Prostate gland (tissue), 2 donors: ENCODE measurements at regions not wholly inside any gene's neighbourhood (a gene's known extent, or its start where the extent isn't known, plus 50 kb on each side); places are given as distances from the start of the nearest gene placed in this dataset.

Experiments used
- DNase-seq: peaks from one replicate; pipeline ENCODE4 v3.0.0-alpha.2; 2019; ENCODE audit warnings: low spot score
- H3K27ac ChIP-seq, 2 donors: fragments of 200-600 bp; sonication (generic); 2 replicates each; pipeline ENCODE4 v1.5.1; 2017 to 2019
- H3K27me3 ChIP-seq: fragments of 200-600 bp; sonication (generic); replicated peaks from 2 replicates; pipeline ENCODE4 v1.5.1; 2019; ENCODE audit not compliant: insufficient read depth
- H3K36me3 ChIP-seq, 2 donors: fragments of 200-600 bp; sonication (generic); 1 replicate in 1 of 2; 2 replicates in 1 of 2; pipeline versions ENCODE4 v1.5.1 to v1.8.1; 2017 to 2019
- H3K4me1 ChIP-seq: fragments of 200-600 bp; sonication (generic); replicated peaks from 2 replicates; pipeline ENCODE4 v1.5.1; 2019
- H3K4me3 ChIP-seq, 2 donors: fragments of 200-600 bp; sonication (generic); 2 replicates each; pipeline ENCODE4 v1.5.1; 2017 to 2019
- H3K9me3 ChIP-seq: fragments of 200-600 bp; sonication (generic); 2 replicates; pipeline ENCODE4 v1.5.1; 2017
- POLR2A ChIP-seq: fragments of 450-650 bp; IDR thresholded peaks from one replicate; pipeline ENCODE4 v1.6.1; 2016; ENCODE audit warnings: antibody characterized with exemption, mild to moderate bottlenecking
- POLR2AphosphoS5 ChIP-seq: sonication (generic); formaldehyde crosslinking; IDR thresholded peaks from one replicate; pipeline ENCODE4 v1.6.1; 2017; ENCODE audit warnings: antibody characterized with exemption
- WGBS: methylation state at CpG from one replicate; pipeline ENCODE4 v1.1.5; 2018; 5-methylcytosine and 5-hydroxymethylcytosine counted together
- intact Hi-C: fragments of 100-400 bp; cut with DNase I; formaldehyde crosslinking; loops from one replicate; pipeline ENCODE4 v1.14.2; 2022
- TF ChIP-seq, protein P1 (sequence below), 4 experiments: fragments of 200-600 bp in 2 of 4; fragments of 450-650 bp in 2 of 4; sonication (generic) in 2 of 4; IDR thresholded peaks; 1 replicate in 3 of 4; 2 replicates in 1 of 4; pipeline ENCODE4 v1.5.1; 2016 to 2019; ENCODE audit warnings: antibody characterized with exemption in 4 of 4, mild to moderate bottlenecking in 2 of 4, moderate library complexity in 2 of 4

DNA sequence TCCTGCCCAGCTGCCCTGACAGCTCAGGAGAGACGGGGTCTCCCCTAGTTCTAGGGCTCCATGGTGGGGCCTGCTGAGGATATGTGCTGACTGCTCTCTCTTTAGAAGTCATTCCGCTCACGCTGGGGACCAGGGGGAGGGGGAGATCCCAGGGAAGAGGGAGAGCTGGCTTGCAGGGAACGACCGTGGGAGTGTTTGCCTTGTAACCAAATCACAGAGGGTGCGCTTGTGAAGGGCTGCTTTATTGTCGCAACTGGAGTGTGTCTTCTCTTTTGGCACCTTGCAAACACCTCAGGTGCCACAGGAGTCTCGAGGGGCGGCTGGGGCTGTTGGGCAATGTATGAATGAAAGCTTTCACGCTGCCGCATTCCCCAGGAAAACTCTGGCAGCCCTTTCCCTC lies 531.3 kb upstream of the MKI67 start:
- no peak overlapping the region for H3K4me3 ChIP-seq
- H3K4me1 ChIP-seq = no peaks in the 10 kb centered on the region
- no peak overlapping the region for H3K27ac ChIP-seq
- TF ChIP-seq POLR2A (no peak), POLR2AphosphoS5 (no peak)
- TF ChIP-seq, protein P1, sequence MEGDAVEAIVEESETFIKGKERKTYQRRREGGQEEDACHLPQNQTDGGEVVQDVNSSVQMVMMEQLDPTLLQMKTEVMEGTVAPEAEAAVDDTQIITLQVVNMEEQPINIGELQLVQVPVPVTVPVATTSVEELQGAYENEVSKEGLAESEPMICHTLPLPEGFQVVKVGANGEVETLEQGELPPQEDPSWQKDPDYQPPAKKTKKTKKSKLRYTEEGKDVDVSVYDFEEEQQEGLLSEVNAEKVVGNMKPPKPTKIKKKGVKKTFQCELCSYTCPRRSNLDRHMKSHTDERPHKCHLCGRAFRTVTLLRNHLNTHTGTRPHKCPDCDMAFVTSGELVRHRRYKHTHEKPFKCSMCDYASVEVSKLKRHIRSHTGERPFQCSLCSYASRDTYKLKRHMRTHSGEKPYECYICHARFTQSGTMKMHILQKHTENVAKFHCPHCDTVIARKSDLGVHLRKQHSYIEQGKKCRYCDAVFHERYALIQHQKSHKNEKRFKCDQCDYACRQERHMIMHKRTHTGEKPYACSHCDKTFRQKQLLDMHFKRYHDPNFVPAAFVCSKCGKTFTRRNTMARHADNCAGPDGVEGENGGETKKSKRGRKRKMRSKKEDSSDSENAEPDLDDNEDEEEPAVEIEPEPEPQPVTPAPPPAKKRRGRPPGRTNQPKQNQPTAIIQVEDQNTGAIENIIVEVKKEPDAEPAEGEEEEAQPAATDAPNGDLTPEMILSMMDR (IDR thresholded peaks at IDR 0.05) = no peak
- H3K27me3 ChIP-seq = no peaks in the 10 kb centered on the region
- intact Hi-C loops = no loop called here
- WGBS = 26% methylated on average over 11 of the region's 11 CpGs
- H3K9me3 ChIP-seq = no peaks in the 10 kb centered on the region
- no peaks in the 10 kb centered on the region for H3K36me3 ChIP-seq
- no peak for DNase-seq

DNA sequence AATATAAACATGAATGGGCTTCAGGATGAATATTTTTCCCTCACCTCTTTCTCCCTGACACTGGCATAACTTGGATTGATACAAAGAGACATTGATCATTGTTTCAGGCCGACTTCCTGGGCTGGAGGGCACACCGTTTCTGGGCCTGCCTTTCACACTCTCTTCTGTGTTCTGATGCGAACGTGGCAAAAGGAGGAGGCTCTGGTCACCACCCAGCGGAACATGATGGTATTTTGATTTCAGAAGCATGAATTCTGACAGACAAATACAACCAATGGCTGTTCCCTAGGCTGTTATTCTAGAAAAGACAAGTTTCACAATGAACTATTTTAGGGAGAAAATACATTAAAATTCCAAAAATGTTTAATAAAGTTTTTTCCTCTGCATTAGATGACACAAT lies 534.5 kb upstream of the MKI67 start:
- DNase-seq = no peak
- intact Hi-C loops = no loop called here
- Histone ChIP-seq H3K9me3 (no peaks in the 10 kb centered on the region), H3K27ac (no peak overlapping the region), H3K36me3 (no peaks in the 10 kb centered on the region), H3K27me3 (no peaks in the 10 kb centered on the region), H3K4me1 (no peaks in the 10 kb centered on the region), H3K4me3 (no peak overlapping the region)
- TF ChIP-seq POLR2AphosphoS5 (no peak), POLR2A (no peak)
- TF ChIP-seq, protein P1 (IDR thresholded peaks at IDR 0.05) = no peak
- 51% methylated on average over 5 of the region's 5 CpGs for WGBS

DNA sequence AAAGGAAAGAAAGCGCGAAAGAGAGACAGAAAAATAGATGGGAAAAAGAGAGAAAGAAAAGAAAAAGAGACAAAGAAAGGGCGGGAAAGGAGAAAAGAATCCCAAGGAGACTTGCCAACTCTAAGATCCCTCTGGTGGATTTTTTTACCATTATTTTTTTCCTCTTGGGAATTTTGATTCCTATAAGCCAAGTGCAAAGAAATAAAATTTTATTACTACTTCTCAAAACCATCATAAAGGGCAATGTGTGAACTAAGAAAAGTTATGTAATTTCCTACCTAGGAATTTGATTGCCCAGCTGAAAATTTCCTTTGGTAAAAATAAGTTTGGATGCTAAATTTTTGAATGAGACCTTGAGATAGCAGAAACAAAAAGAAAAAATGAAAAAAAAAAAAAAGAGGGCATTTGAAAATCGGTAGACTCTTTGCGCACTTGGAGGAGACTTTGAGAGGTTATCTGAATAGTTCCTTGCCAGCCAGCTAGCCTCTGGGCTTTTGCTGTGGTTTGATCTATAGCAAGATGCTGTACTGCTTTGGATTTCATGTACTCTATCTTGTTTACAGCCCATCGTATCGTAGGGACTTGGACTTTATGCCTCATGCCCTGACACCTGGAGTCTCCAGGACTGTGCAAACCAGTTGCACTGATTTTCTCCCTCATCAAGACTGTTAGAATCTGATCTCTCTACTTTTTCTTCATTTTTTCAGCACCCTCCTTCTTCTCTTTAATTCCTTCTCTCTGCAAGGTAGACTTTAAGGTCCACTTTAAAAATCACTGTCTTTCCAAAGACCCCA lies 535.4 kb upstream of the MKI67 start:
- no peaks in the 10 kb centered on the region for H3K4me1 ChIP-seq
- H3K27me3 ChIP-seq = no peaks in the 10 kb centered on the region
- intact Hi-C loops = no loop called here
- TF ChIP-seq, protein P1 (IDR thresholded peaks at IDR 0.05) = no peak
- no peak for TF ChIP-seq POLR2A
- TF ChIP-seq POLR2AphosphoS5 = no peak
- no peak overlapping the region for H3K4me3 ChIP-seq
- H3K36me3 ChIP-seq = no peaks in the 10 kb centered on the region
- DNase-seq = no peak
- no peak overlapping the region for H3K27ac ChIP-seq
- no peaks in the 10 kb centered on the region for H3K9me3 ChIP-seq
- WGBS = 88% methylated on average over 7 of the region's 7 CpGs

DNA sequence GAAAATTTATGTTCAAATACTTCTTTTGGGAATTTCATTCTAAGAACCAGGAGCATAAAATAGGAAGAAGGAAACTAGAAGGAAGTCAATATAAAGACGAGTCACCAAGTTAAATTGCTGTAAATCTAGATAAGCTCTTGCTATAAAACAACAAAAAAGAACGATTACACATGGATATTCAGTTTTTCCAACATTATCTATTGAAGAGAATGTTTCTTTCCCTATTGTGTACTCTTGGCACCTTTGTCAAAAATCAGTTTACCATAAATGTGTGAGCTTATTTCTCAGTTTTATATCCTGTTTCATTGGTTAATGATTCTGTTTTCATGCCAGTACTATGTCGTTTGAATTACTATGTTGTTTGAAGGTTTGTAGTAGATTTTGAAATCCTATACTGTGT lies 536.3 kb upstream of the MKI67 start:
- WGBS = 32% methylated on average over 3 of the region's 3 CpGs
- H3K27ac ChIP-seq = no peak overlapping the region
- H3K4me1 ChIP-seq = no peaks in the 10 kb centered on the region
- no peak for TF ChIP-seq POLR2A
- TF ChIP-seq, protein P1 (IDR thresholded peaks at IDR 0.05) = no peak
- no peaks in the 10 kb centered on the region for H3K27me3 ChIP-seq
- no peak for DNase-seq
- no peaks in the 10 kb centered on the region for H3K9me3 ChIP-seq
- H3K4me3 ChIP-seq = no peak overlapping the region
- no peaks in the 10 kb centered on the region for H3K36me3 ChIP-seq
- intact Hi-C loops = no loop called here

DNA sequence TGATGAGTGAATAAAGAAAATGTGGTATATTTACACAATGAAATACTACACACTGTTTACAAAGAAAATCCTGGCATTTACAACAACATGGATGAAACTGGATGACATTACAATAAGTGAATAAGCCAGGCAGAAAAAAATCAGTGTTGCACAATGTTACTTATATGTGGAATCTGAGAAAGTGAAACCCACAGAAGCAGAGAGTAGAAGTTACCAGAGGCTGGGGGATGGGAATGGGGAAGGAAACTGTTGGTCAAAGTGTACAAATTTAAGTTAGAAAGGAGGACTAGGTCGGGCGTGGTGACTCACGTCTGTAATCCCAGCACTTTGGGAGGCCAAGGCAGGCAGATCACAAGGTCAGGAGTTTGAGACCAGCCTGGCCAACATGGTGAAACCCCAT lies 538.5 kb upstream of the MKI67 start:
- 80% methylated on average over 3 of the region's 3 CpGs for WGBS

More for the DNA sequence above, 538.5 kb upstream of the MKI67 start:
- H3K9me3 ChIP-seq = no peaks in the 10 kb centered on the region
- intact Hi-C loops = no loop called here
- H3K27ac ChIP-seq = no peak overlapping the region
- H3K4me1 ChIP-seq = no peaks in the 10 kb centered on the region
- no peaks in the 10 kb centered on the region for H3K36me3 ChIP-seq
- no peaks in the 10 kb centered on the region for H3K27me3 ChIP-seq
- DNase-seq = no peak
- no peak overlapping the region for H3K4me3 ChIP-seq
- TF ChIP-seq POLR2AphosphoS5 (no peak), POLR2A (no peak)
- TF ChIP-seq, protein P1 (IDR thresholded peaks at IDR 0.05) = no peak
